Keratinocyte (primary cell): ENCODE measurements at regions not wholly inside any gene's neighbourhood (a gene's known extent, or its start where the extent isn't known, plus 50 kb on each side); places are given as distances from the start of the nearest gene placed in this dataset.

Source experiments
- CTCF ChIP-seq, 3 experiments: IDR thresholded peaks in 1 of 3; conservative IDR thresholded peaks in 1 of 3; optimal IDR thresholded peaks in 1 of 3; 2 replicates in 2 of 3; 3 replicates in 1 of 3; pipeline versions ENCODE3 to v1.5.1; 2011; ENCODE audit warnings: low read length in 3 of 3, mild to moderate bottlenecking in 3 of 3, moderate library complexity in 2 of 3, control low read depth in 1 of 3, inconsistent platforms in 1 of 3; ENCODE audit not compliant: insufficient read depth in 2 of 3; ENCODE audit errors: extremely low read depth in 1 of 3
- EZH2 ChIP-seq: IDR thresholded peaks from one replicate; pipeline ENCODE4 v1.6.1; 2012; ENCODE audit warnings: inconsistent platforms, mild to moderate bottlenecking, low read length, moderate library complexity

- TF ChIP-seq CTCF (optimal IDR thresholded peaks at IDR 0.05 in 1 of 3, IDR thresholded peaks at IDR 0.05 in 1 of 3, conservative IDR thresholded peaks at IDR 0.05 in 1 of 3; ENCODE audit: extremely low read depth in 1 of 3, insufficient read depth in 2 of 3, low read length in 3 of 3) (no peak), EZH2 (no peak)
Observed at GRCh38 chr1:56285554-56286402, 293.6 kb downstream of the PLPP3 start.
